Right lobe of liver (tissue), 6 donors: ENCODE measurements at regions not wholly inside any gene's neighbourhood (a gene's known extent, or its start where the extent isn't known, plus 50 kb on each side); places are given as distances from the start of the nearest gene placed in this dataset.

ENCODE experiments used
- ATAC-seq, 4 donors: fragments of 200-7000 bp; cut with Tn5 transposase; one replicate each; pipeline ENCODE4 v1.9.1; 2020; ENCODE audit warnings: mild to moderate bottlenecking in 4 of 4, moderate library complexity in 4 of 4
- DNase-seq, 3 donors: peaks; one replicate each; pipeline ENCODE4 v3.0.0-alpha.2; 2020
- H3K27ac ChIP-seq, 3 donors: fragments of 200-600 bp; one replicate each; pipeline ENCODE4 v1.8.0; 2022
- H3K27me3 ChIP-seq, 2 donors: fragments of 200-600 bp; one replicate each; pipeline ENCODE4 v1.8.0; 2022
- H3K36me3 ChIP-seq, 4 donors: fragments of 200-600 bp; sonication (generic) in 1 of 4; one replicate each; pipeline versions ENCODE4 v1.5.1 to v1.8.0; 2017 to 2022; ENCODE audit warnings: control low read depth in 1 of 4
- H3K4me1 ChIP-seq, 4 donors: fragments of 200-600 bp; sonication (generic) in 1 of 4; one replicate each; pipeline versions ENCODE4 v1.5.1 to v1.8.0; 2017 to 2022; ENCODE audit warnings: control low read depth in 1 of 4
- H3K4me3 ChIP-seq, 3 donors: fragments of 200-600 bp; one replicate each; pipeline ENCODE4 v1.8.0; 2022
- H3K9me3 ChIP-seq, 4 donors: fragments of 200-600 bp; sonication (generic) in 1 of 4; one replicate each; pipeline versions ENCODE4 v1.5.1 to v1.8.0; 2017 to 2022; ENCODE audit warnings: control low read depth in 1 of 4
- POLR2A ChIP-seq: fragments of 450-650 bp; IDR thresholded peaks from one replicate; pipeline ENCODE4 v1.6.1; 2017; ENCODE audit warnings: antibody characterized with exemption, mild to moderate bottlenecking
- WGBS: methylation state at CpG from one replicate; pipeline ENCODE4 v1.1.6; 2018; ENCODE audit warnings: low coverage, low lambda C conversion rate; ENCODE audit not compliant: insufficient coverage; ENCODE audit errors: missing lambda C conversion rate; 5-methylcytosine and 5-hydroxymethylcytosine counted together
- intact Hi-C, 2 donors: fragments of 100-400 bp; cut with DNase I; formaldehyde crosslinking; loops; one replicate each; pipeline versions ENCODE4 v1.11.2 to v1.14.1; 2022
- TF ChIP-seq, protein P1 (sequence below), 4 donors: fragments of 200-600 bp in 3 of 4; fragments of 450-650 bp in 1 of 4; IDR thresholded peaks; one replicate each; pipeline versions ENCODE4 v1.5.1 to v1.8.0; 2016 to 2022; ENCODE audit warnings: antibody characterized with exemption in 4 of 4, mild to moderate bottlenecking in 2 of 4
- donor health status: DM: no; HTN: yes; CAD: no.
- donor health status: DM: no; HTN: no; CAD: no.
- donor health status: DM: no; HTN: no; CAD: no.
- donor health status: DM: no; HTN: yes; CAD: no.
- donor health status: DM: no; HTN: yes; CAD: no.

DNA sequence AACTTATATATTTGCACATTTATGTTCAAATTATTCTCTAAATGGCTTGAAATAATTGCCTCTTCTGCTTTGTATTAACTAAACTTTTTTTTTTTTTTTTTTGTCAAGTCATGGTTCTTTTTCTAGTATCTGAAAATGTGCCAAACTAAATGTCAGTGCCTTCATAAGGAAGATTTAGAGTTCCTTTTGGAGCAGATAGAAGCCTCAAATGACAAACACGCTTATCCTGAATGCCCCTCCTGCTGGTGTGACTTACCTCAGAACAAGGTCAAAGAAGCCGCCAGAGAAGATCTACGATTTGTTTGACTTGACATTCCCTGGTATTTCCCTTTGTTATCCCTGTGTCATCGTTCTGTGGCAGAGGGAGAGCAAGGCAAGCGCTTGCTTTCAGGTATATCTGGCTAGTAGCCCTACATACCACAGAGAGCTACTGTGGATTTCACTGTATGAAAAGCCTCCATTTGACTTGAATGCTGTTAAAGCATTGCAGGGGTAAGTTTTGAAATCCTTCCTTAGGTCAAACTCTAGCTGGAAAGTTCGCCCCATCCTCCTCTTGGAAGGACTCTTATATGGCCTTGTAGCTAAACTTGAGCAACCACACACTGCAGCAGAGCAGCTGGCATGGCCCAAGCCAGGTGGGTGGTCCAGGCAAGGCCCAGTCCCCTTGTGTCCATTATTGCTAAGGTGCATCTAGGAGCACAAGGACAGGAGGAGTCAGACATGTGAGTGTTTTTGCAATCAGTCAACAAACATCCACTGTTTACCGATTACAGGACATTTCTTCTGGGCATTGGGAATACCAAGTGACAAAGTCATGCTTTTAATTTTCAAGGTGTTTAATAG, 285.4 kb upstream of the USP25 start:
- TF ChIP-seq, protein P1, sequence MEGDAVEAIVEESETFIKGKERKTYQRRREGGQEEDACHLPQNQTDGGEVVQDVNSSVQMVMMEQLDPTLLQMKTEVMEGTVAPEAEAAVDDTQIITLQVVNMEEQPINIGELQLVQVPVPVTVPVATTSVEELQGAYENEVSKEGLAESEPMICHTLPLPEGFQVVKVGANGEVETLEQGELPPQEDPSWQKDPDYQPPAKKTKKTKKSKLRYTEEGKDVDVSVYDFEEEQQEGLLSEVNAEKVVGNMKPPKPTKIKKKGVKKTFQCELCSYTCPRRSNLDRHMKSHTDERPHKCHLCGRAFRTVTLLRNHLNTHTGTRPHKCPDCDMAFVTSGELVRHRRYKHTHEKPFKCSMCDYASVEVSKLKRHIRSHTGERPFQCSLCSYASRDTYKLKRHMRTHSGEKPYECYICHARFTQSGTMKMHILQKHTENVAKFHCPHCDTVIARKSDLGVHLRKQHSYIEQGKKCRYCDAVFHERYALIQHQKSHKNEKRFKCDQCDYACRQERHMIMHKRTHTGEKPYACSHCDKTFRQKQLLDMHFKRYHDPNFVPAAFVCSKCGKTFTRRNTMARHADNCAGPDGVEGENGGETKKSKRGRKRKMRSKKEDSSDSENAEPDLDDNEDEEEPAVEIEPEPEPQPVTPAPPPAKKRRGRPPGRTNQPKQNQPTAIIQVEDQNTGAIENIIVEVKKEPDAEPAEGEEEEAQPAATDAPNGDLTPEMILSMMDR (IDR thresholded peaks at IDR 0.05): no peak
- no peak for TF ChIP-seq POLR2A
- WGBS: 20% methylated on average over 7 of the region's 7 CpGs
- peak overlapping the region; percentile 37 to 69 (median 48) for H3K27ac ChIP-seq

DNA sequence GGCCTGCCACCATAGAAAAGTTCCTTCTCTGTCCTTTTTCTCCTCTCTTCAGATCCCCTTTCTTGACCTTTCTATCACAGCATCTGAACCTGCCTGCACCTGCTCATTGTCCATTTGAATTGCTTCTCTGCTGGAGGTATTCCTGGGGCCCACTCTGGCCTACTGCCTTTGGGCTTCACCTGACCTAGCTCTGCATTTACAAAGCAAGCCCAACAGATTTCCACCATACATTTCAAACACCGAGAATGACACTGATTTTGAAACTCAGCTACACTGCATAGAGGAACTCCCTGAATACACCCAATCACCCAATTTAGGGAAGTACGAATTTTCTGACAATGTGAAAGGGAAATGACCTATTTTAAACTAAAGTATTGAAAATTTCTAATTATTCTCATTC, 284.5 kb upstream of the USP25 start:
- H3K4me3 ChIP-seq: no peak overlapping the region
- H3K4me1 ChIP-seq: peaks cover 0 to 37% (median 14%) of the 10 kb centered on the region in 4 donors
- ATAC-seq: peak in 1 of 4 donors; percentile 5
- no peaks in the 10 kb centered on the region for H3K9me3 ChIP-seq
- WGBS: 72% methylated on average over 2 of the region's 2 CpGs
- H3K27me3 ChIP-seq: no peaks in the 10 kb centered on the region
- H3K36me3 ChIP-seq: no peaks in the 10 kb centered on the region
- H3K27ac ChIP-seq: peak overlapping the region in 2 of 3 donors; percentile 0 to 69
- DNase-seq: no peak
- no peak for TF ChIP-seq POLR2A
- TF ChIP-seq, protein P1 (IDR thresholded peaks at IDR 0.05): no peak
- intact Hi-C loops: no loop called here

More for the DNA sequence above, 285.4 kb upstream of the USP25 start:
- peak overlapping the region in 1 of 3 donors; percentile 54 for H3K4me3 ChIP-seq
- no peaks in the 10 kb centered on the region for H3K9me3 ChIP-seq
- peak in 2 of 3 donors; percentile 81 to 90 for DNase-seq
- intact Hi-C loops: no loop called here
- H3K4me1 ChIP-seq: peaks cover 0 to 39% (median 18%) of the 10 kb centered on the region in 4 donors
- no peaks in the 10 kb centered on the region for H3K36me3 ChIP-seq
- no peaks in the 10 kb centered on the region for H3K27me3 ChIP-seq
- ATAC-seq: peak; percentile 73 to 83 (median 76)

DNA sequence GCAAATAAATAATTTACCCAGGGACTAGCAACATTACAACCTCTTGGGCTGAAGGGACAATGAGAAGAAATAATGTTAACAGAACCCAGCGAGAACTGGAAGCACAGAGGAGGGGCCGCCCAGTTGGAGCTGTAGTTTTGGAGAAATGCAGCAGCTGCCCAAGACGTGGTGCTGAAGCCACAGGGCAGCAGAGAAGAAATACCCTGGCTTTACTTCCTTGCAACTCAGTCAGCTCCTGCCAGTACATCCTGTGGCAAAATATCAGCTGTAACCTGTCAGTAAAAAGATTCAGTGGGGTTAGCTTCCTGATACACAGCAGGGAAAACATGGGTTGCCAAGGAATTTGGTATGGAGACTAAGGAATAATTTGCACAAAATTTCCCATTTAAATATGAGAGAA, 283.6 kb upstream of the USP25 start:
- no peak overlapping the region for H3K4me3 ChIP-seq
- H3K27me3 ChIP-seq: no peaks in the 10 kb centered on the region
- TF ChIP-seq, protein P1 (IDR thresholded peaks at IDR 0.05): no peak
- no peak for TF ChIP-seq POLR2A
- 56% methylated on average over 3 of the region's 3 CpGs for WGBS
- H3K9me3 ChIP-seq: peaks cover 0 to 5% (median 0%) of the 10 kb centered on the region in 4 donors
- DNase-seq (no peak), ATAC-seq (peak in 1 of 4 donors; percentile 22)
- H3K4me1 ChIP-seq: peaks cover 0 to 30% (median 11%) of the 10 kb centered on the region in 4 donors
- H3K27ac ChIP-seq: no peak overlapping the region
- intact Hi-C loops: no loop called here
- H3K36me3 ChIP-seq: no peaks in the 10 kb centered on the region

DNA sequence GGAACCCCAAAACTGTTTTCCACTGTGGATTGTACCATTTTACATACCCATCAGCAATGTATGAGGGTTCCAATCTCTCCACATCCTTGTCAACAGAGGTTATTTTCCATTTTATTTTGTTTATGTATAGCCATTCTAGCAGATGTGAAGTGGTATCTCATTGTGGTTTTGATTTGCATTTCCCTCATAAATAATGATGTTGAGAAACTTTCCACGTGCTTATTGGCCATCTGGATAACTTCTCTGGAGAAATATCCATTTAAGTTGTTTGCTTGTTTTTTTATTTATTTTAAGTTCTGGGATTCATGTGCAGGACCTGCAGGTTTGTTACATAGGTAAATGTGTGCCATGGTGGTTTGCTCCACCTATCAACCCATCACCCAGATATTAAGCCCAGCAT, 280.2 kb upstream of the USP25 start:
- intact Hi-C loops: no loop called here
- no peak overlapping the region for H3K27ac ChIP-seq
- no peak overlapping the region for H3K4me3 ChIP-seq
- peaks cover 0 to 6% (median 0%) of the 10 kb centered on the region in 4 donors for H3K9me3 ChIP-seq
- no peak for ATAC-seq
- no peak for DNase-seq
- no peaks in the 10 kb centered on the region for H3K36me3 ChIP-seq
- TF ChIP-seq POLR2A: no peak
- TF ChIP-seq, protein P1 (IDR thresholded peaks at IDR 0.05): no peak
- WGBS: 64% methylated on average over 1 of the region's 1 CpG
- H3K4me1 ChIP-seq: peaks cover 0 to 11% (median under 1%) of the 10 kb centered on the region in 4 donors
- H3K27me3 ChIP-seq: no peaks in the 10 kb centered on the region
